ENCODE measurements at regions not wholly inside any gene's neighbourhood (a gene's known extent, or its start where the extent isn't known, plus 50 kb on each side); places are given as distances from the start of the nearest gene placed in this dataset.

- no TSS peak for BruUV-seq (replicated peaks)
- H3K27ac Mint-ChIP-seq (ENCODE audit: low read depth, unreplicated experiment) = no peak overlapping the region
- CTCF ChIA-PET = interaction anchor here (1.3 kb wide), 1 partner anchor 24 kb away, joined by 3 read pairs; no protein-coding TSS in a partner anchor
- H3K4me1 Mint-ChIP-seq (ENCODE audit: insufficient read depth, unreplicated experiment) = no peaks in the 10 kb centered on the region
- H3K36me3 Mint-ChIP-seq (ENCODE audit: insufficient read depth, unreplicated experiment) = no peaks in the 10 kb centered on the region
- H3K27me3 Mint-ChIP-seq (ENCODE audit: insufficient read depth, unreplicated experiment) = peaks cover 34% of the 10 kb centered on the region
- no peaks in the 10 kb centered on the region for H3K9me3 Mint-ChIP-seq (ENCODE audit: unreplicated experiment)
- H3K4me3 Mint-ChIP-seq (ENCODE audit: unreplicated experiment) = no peak overlapping the region
- POLR2A ChIA-PET = interaction anchor here (0.8 kb wide), 1 partner anchor 123 kb away, joined by 3 read pairs; no protein-coding TSS in a partner anchor
- intact Hi-C loops (cut with micrococcal nuclease) = no loop called here
- DNase-seq (ENCODE audit: unreplicated experiment) = no peak
- TF ChIP-seq, protein P1, sequence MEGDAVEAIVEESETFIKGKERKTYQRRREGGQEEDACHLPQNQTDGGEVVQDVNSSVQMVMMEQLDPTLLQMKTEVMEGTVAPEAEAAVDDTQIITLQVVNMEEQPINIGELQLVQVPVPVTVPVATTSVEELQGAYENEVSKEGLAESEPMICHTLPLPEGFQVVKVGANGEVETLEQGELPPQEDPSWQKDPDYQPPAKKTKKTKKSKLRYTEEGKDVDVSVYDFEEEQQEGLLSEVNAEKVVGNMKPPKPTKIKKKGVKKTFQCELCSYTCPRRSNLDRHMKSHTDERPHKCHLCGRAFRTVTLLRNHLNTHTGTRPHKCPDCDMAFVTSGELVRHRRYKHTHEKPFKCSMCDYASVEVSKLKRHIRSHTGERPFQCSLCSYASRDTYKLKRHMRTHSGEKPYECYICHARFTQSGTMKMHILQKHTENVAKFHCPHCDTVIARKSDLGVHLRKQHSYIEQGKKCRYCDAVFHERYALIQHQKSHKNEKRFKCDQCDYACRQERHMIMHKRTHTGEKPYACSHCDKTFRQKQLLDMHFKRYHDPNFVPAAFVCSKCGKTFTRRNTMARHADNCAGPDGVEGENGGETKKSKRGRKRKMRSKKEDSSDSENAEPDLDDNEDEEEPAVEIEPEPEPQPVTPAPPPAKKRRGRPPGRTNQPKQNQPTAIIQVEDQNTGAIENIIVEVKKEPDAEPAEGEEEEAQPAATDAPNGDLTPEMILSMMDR (IDR thresholded peaks at IDR 0.05; ENCODE audit: unreplicated experiment) = no peak
These were observed 182.4 kb downstream of the RAP2A start for GRCh38 chr13:97616385-97616784.

- POLR2A ChIA-PET = no interaction called here
- CTCF ChIA-PET = no interaction called here
- TF ChIP-seq, protein P1 (IDR thresholded peaks at IDR 0.05; ENCODE audit: unreplicated experiment) = no peak
- no peaks in the 10 kb centered on the region for H3K9me3 Mint-ChIP-seq (ENCODE audit: unreplicated experiment)
- no peak overlapping the region for H3K4me3 Mint-ChIP-seq (ENCODE audit: unreplicated experiment)
- intact Hi-C loops (cut with micrococcal nuclease) = no loop called here
- H3K36me3 Mint-ChIP-seq (ENCODE audit: insufficient read depth, unreplicated experiment) = no peaks in the 10 kb centered on the region
- no peaks in the 10 kb centered on the region for H3K4me1 Mint-ChIP-seq (ENCODE audit: insufficient read depth, unreplicated experiment)
- peaks cover 34% of the 10 kb centered on the region for H3K27me3 Mint-ChIP-seq (ENCODE audit: insufficient read depth, unreplicated experiment)
- no TSS peak for BruUV-seq (replicated peaks)
- no peak overlapping the region for H3K27ac Mint-ChIP-seq (ENCODE audit: low read depth, unreplicated experiment)
- no peak for DNase-seq (ENCODE audit: unreplicated experiment)
These were observed 187.1 kb downstream of the RAP2A start for GRCh38 chr13:97621025-97621424.

DNA sequence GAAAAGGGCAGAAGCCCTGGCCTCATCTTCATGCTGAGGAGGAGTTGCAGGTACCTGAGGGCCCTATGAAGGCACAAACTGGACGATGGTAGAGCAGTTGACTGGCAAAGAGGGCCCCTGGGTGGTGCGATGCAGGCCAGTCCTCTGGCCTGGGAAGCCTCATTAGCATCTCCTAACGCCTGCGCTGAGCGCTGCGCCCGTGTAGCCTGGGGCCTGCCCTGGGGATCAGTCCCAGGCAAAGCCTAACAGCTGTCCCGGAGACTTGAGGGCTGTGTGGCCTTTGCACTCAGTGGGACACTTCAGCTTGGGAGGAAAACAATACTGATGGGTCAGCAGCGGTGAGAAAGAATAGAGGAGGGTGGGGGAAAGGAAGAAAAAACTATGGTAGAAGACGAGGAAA lies 187.7 kb downstream of the RAP2A start:
- H3K27ac Mint-ChIP-seq (ENCODE audit: low read depth, unreplicated experiment) = no peak overlapping the region
- peaks cover 33% of the 10 kb centered on the region for H3K27me3 Mint-ChIP-seq (ENCODE audit: insufficient read depth, unreplicated experiment)
- DNase-seq (ENCODE audit: unreplicated experiment) = no peak

DNA sequence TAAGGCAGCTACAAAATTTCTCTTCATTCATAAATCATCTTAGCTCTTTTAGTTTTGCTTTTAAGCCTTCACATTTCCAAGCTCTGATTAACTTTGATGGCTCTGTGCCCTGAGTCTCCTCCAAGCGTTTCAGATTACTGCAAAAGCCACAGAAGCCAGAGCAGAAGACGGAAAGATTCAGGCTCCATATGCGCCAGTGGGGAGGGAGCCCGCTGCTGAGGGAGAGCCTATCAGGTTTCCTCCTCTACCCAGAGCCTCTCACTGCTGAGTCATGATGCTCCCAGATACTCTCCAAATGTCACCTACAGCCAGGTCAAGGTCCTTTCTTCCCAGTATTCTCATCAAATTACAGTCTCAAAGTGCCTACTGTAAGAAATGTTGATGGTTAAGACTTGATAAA lies 193.6 kb downstream of the RAP2A start:
- H3K4me3 Mint-ChIP-seq (ENCODE audit: unreplicated experiment) = no peak overlapping the region
- H3K9me3 Mint-ChIP-seq (ENCODE audit: unreplicated experiment) = peaks cover 9% of the 10 kb centered on the region
- no peak overlapping the region for H3K27ac Mint-ChIP-seq (ENCODE audit: low read depth, unreplicated experiment)
- no TSS peak for BruUV-seq (replicated peaks)
- no peaks in the 10 kb centered on the region for H3K36me3 Mint-ChIP-seq (ENCODE audit: insufficient read depth, unreplicated experiment)
- ChIA-PET POLR2A (interaction anchor here (0.7 kb wide), 1 partner anchor 10 kb away, joined by 3 read pairs; no protein-coding TSS in a partner anchor), CTCF (no interaction called here)
- peak; percentile 92 for DNase-seq (ENCODE audit: unreplicated experiment)
- TF ChIP-seq, protein P1 (IDR thresholded peaks at IDR 0.05; ENCODE audit: unreplicated experiment) = no peak
- no peaks in the 10 kb centered on the region for H3K27me3 Mint-ChIP-seq (ENCODE audit: insufficient read depth, unreplicated experiment)
- intact Hi-C loops (cut with micrococcal nuclease) = no loop called here
- H3K4me1 Mint-ChIP-seq (ENCODE audit: insufficient read depth, unreplicated experiment) = peaks cover 6% of the 10 kb centered on the region

More for the DNA sequence above, 187.7 kb downstream of the RAP2A start:
- Mint-ChIP-seq H3K4me3 (ENCODE audit: unreplicated experiment) (no peak overlapping the region), H3K4me1 (ENCODE audit: insufficient read depth, unreplicated experiment) (no peaks in the 10 kb centered on the region), H3K9me3 (ENCODE audit: unreplicated experiment) (no peaks in the 10 kb centered on the region), H3K36me3 (ENCODE audit: insufficient read depth, unreplicated experiment) (no peaks in the 10 kb centered on the region)
- ChIA-PET POLR2A (no interaction called here), CTCF (no interaction called here)
- BruUV-seq (replicated peaks) = no TSS peak
- TF ChIP-seq, protein P1 (IDR thresholded peaks at IDR 0.05; ENCODE audit: unreplicated experiment) = no peak
- intact Hi-C loops (cut with micrococcal nuclease) = no loop called here
